GM12891 (cell line): ENCODE measurements at regions not wholly inside any gene's neighbourhood (a gene's known extent, or its start where the extent isn't known, plus 50 kb on each side); places are given as distances from the start of the nearest gene placed in this dataset.

Experiments
- POLR2A ChIP-seq: IDR thresholded peaks from 2 replicates; pipeline ENCODE4 v1.6.1; 2011; ENCODE audit warnings: low read depth, low read length, control low read depth
- POLR2AphosphoS5 ChIP-seq: IDR thresholded peaks from 2 replicates; pipeline ENCODE4 v1.6.1; 2011; ENCODE audit warnings: low read depth, low read length, control low read depth
- POU2F2 ChIP-seq: IDR thresholded peaks from 2 replicates; pipeline ENCODE4 v1.6.1; 2011; ENCODE audit warnings: low read depth, mild to moderate bottlenecking, control low read depth, low read length, moderate library complexity
- TAF1 ChIP-seq: IDR thresholded peaks from 2 replicates; pipeline ENCODE4 v1.6.1; 2011; ENCODE audit warnings: low read depth, low read length, control low read depth

GRCh38 chr1:189431447-189431846 lies 1046.2 kb downstream of the BRINP3 start:
- no peak for TF ChIP-seq TAF1
- TF ChIP-seq POLR2A: no peak
- TF ChIP-seq POLR2AphosphoS5: no peak
- TF ChIP-seq POU2F2: no peak
